OCI-LY1 (cell line): ENCODE measurements at regions not wholly inside any gene's neighbourhood (a gene's known extent, or its start where the extent isn't known, plus 50 kb on each side); places are given as distances from the start of the nearest gene placed in this dataset.

Source experiments
- CTCF ChIP-seq: fragments of 200-600 bp; sonication (generic), shearing (Covaris generic); IDR thresholded peaks from 2 replicates; pipeline ENCODE4 v1.5.1; 2017; ENCODE audit warnings: mild to moderate bottlenecking, antibody characterized with exemption, low read length, moderate library complexity, mixed read lengths
- EZH2 ChIP-seq: fragments of 200-600 bp; sonication (generic), shearing (Covaris generic); IDR thresholded peaks from 2 replicates; pipeline ENCODE4 v1.8.0; 2017; ENCODE audit warnings: borderline replicate concordance, mixed run types, mild to moderate bottlenecking, antibody characterized with exemption, low read length, moderate library complexity, mixed read lengths

- TF ChIP-seq CTCF = no peak
- TF ChIP-seq EZH2 = no peak
Observed at GRCh38 chr11:119473901-119474681, 51.1 kb upstream of the THY1 start.
